ENCODE measurements at regions not wholly inside any gene's neighbourhood (a gene's known extent, or its start where the extent isn't known, plus 50 kb on each side); places are given as distances from the start of the nearest gene placed in this dataset.

DNA sequence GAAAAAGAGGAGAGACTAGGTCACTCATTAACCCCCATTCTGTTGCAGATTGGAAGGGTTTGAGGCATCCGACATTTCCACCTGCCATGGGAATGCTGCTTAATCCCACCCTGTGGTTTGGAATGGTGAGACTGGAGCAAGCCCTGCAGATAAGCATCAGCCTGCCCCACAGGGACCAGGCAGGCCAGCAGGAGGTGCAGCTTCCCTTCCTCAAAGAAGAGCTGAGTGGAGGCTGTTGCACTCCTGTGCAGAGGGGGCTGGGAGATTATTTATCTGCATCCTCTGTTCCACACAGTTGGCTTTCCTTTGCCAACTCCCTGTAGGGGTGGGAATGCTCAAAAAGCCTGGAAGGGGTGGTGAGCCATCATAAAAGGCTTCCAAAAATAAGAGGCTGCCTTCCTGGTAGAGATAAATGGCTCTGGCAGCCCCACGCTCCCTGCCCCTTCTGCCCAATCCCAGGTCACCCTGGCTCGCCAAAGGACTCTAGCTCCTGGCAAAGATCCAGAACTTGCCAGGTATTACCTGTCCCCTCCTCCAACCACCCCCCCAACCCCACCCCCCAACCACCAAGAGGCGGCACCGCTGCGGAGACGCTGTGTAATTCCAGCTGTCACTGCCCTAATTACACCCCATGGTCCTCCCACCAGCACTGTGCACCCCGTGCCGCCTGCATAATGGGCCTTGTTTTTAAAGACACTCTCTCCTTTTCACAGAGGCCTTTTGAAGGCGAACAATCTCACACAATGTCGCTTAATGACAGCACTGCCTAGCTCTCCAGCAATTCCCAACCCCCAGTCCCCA lies 83.0 kb upstream of the ZC3H12A start:
- peaks cover 37% of the 10 kb centered on the region for H3K27me3 ChIP-seq
- no peaks in the 10 kb centered on the region for H3K4me1 ChIP-seq
- H3K36me3 ChIP-seq = no peaks in the 10 kb centered on the region
- no peak overlapping the region for H3K27ac ChIP-seq
- DNase-seq = peak; percentile 12 to 18
- H3K9me3 ChIP-seq (replicated peaks) = no peaks in the 10 kb centered on the region
- no peak overlapping the region for H3K4me3 ChIP-seq

GRCh38 chr1:37392051-37392450 lies 82.3 kb upstream of the ZC3H12A start:
- H3K27ac ChIP-seq = no peak overlapping the region
- no peaks in the 10 kb centered on the region for H3K36me3 ChIP-seq
- H3K4me1 ChIP-seq = no peaks in the 10 kb centered on the region

DNA sequence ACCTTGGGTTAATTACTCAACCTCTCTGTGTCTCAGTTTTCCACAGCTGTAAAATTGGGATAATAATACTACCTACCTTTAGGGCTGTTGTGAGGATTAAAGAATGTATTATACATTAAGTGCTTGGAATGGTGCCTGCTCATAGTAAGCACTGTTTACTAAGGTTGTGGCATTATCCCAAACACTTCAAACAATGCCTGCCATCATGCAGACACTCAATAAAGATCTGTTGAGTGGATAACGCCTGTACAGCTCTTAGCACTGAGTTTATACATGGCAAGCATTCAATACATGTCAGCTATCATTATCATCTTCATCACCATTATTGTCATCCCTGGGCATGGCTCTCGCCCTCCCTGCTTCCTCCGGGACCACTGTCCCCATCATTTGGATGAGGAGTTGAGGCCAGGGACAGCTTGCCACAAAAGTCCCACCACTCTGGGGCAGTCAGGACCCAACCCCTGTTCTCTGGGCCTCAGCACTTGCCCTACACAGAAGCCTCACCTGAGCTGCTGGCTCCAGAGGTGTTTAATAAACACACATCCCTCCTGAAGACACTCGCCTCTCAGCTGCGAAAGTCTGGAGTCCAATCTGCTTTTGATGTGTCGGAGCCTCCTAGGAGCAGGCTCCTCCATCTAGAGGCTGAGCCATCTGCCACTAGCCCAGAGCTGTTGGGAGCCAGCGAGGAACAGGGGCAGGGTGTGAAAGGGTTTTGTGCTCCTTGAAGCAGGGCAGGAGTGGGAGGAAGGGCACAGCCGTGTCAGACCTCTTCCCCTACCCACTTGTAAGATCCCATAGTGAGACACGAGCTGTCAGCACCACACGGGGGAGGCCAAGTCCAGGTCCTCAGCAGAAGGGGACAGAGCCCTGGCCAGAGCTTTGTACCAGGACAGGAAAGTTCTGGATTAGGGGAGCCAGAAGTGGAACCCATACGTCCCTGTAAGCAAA lies 80.9 kb upstream of the ZC3H12A start:
- peaks cover 29% of the 10 kb centered on the region for H3K27me3 ChIP-seq
- no peaks in the 10 kb centered on the region for H3K36me3 ChIP-seq
- no peak for DNase-seq
- no peaks in the 10 kb centered on the region for H3K4me1 ChIP-seq
- H3K27ac ChIP-seq = no peak overlapping the region
- no peaks in the 10 kb centered on the region for H3K9me3 ChIP-seq (replicated peaks)
- H3K4me3 ChIP-seq = no peak overlapping the region

More at GRCh38 chr1:37392051-37392450, 82.3 kb upstream of the ZC3H12A start:
- Histone ChIP-seq H3K27me3 (peaks cover 36% of the 10 kb centered on the region), H3K4me3 (no peak overlapping the region), H3K9me3 (replicated peaks) (no peaks in the 10 kb centered on the region)
- DNase-seq = no peak

- no peak for DNase-seq
- H3K9me3 ChIP-seq (replicated peaks) = no peaks in the 10 kb centered on the region
- H3K36me3 ChIP-seq = no peaks in the 10 kb centered on the region
- no peaks in the 10 kb centered on the region for H3K4me1 ChIP-seq
- no peak overlapping the region for H3K27ac ChIP-seq
- no peak overlapping the region for H3K4me3 ChIP-seq
- peaks cover 25% of the 10 kb centered on the region for H3K27me3 ChIP-seq
Observed at GRCh38 chr1:37394574-37395464, 79.6 kb upstream of the ZC3H12A start.

DNA sequence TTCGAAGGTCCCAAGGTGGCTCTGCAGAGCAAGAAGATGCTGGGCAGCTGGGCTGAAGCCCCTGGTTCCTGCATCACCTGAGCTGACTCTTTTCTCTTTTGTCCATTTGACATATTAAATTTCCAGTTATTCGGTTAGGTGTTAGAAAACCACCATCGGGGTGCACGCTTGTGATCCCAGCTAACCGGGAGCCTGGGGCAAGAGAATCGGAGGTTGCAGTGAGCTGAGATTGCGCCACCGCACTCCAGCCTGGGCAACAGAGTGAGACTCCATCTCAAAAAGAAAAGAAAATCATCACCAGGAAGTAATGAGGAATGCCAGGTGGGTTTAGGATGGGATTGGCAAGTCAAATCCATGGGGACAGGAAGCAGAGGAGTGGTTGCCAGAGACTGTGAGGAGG lies 76.3 kb upstream of the ZC3H12A start:
- peaks cover 26% of the 10 kb centered on the region for H3K27me3 ChIP-seq
- no peaks in the 10 kb centered on the region for H3K9me3 ChIP-seq (replicated peaks)
- no peak overlapping the region for H3K27ac ChIP-seq
- no peaks in the 10 kb centered on the region for H3K36me3 ChIP-seq
- no peaks in the 10 kb centered on the region for H3K4me1 ChIP-seq
- H3K4me3 ChIP-seq = no peak overlapping the region
- DNase-seq = no peak

DNA sequence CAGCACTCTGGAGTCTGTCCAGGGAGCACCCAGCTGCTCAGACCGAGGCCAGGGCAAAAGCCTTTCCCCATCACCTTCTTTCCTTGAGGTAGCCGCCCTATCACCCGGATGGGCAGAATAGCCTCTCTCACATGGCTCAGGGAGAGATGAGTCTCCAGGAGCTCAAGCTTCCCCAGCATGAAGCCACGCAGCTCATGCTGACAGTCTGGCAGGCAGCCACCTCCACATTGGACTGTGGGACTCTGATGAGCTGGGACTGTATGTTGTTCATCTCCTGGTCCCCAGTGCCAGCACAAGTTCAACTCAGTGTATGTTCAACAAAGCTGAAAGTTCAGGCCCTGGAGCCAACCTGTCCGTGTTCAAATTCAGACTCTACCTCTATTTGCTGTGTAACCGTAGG lies 75.2 kb upstream of the ZC3H12A start:
- no peaks in the 10 kb centered on the region for H3K4me1 ChIP-seq
- no peak overlapping the region for H3K4me3 ChIP-seq
- H3K36me3 ChIP-seq = no peaks in the 10 kb centered on the region
- no peaks in the 10 kb centered on the region for H3K9me3 ChIP-seq (replicated peaks)
- H3K27ac ChIP-seq = no peak overlapping the region
- peaks cover 26% of the 10 kb centered on the region for H3K27me3 ChIP-seq
- no peak for DNase-seq

DNA sequence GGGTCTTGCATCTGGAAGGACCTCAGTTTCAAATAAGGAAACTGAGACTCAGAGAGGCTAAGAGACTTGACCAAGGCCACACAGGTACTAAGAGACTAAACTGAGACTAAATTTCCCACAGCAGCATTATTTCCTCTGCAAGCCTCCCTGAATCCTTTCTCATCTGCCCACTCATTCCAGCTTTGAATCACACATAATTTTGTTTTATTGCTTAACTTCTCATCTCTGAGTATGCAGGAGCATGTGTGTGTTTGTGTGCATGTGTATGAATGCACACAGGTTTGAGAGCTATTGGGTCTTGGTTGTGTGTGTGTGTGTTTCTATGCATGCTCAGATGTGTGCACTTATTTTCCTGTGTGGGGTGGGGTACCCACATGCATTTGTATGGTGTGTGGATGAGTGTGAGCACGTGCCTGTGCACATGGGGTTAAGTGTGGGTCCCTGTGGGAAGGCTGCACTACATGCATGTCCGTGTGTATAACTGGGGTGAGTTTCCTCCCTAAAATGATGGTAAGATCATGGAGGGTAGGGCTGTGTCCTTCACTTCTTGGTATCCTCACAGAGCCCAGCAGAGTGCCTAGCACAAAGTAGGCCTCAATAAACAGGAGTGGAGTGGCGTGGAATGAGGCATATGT lies 74.4 kb upstream of the ZC3H12A start:
- H3K36me3 ChIP-seq = no peaks in the 10 kb centered on the region
- H3K27me3 ChIP-seq = peaks cover 26% of the 10 kb centered on the region
- no peak overlapping the region for H3K4me3 ChIP-seq
- no peak overlapping the region for H3K27ac ChIP-seq
- no peaks in the 10 kb centered on the region for H3K9me3 ChIP-seq (replicated peaks)
- no peaks in the 10 kb centered on the region for H3K4me1 ChIP-seq
- no peak for DNase-seq

DNA sequence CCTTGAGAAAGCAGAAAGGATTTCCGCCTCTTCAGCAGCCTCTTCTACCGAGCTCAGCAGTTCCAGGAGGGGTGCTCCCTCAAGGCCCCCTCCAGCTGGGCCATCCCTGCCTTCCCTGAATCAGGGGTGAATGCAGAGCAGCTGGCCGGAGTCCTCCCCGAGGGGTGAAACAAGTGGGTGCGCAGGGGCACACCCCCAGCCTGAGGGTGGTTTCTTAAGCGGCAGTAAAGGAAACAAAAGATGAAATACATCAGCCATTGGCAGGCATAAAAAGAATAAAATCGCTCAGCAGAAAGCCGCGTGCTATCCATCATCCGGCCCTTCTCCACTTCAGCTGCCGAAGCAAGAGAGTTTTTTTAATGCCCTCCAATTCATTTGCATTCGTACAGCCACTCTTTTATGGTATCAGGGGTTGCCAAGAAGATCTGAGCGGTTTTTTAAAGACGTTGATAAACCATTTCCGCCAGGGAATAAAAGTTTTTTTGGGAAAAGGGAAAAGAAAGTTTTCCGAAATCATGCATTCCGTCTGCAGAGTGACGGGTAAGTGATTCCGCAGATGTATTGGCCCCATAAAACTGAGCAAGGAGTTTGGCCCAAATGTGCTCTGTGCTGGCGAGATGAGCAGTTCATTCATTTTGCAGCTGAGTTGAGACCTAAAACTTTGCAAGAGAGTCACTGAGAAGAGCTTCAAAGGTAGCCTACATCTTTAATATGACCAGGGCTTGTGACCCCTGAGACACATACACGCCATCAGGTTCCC lies 73.7 kb upstream of the ZC3H12A start:
- Histone ChIP-seq H3K9me3 (replicated peaks) (no peaks in the 10 kb centered on the region), H3K4me3 (no peak overlapping the region), H3K36me3 (no peaks in the 10 kb centered on the region), H3K27ac (no peak overlapping the region), H3K27me3 (peaks cover 26% of the 10 kb centered on the region), H3K4me1 (no peaks in the 10 kb centered on the region)
- no peak for DNase-seq

DNA sequence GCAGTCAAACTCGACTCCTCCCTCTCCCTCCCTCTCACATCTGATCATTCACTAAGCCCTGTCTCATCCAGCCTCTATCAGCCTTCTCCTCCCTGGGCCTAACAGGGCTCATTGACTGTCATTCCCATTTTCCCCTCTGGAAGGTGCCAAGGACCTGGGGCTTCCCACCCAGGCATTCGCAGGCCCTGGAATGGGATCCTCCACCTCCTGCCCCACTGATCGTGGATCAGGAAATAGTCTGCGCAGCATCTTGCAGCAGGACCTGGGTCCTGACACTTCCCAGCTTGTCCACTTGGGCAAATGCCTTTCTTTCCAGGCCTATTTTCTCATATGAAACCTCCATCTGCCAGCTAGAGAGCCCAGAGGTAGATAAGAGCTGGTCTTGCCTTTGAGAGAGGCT lies 71.2 kb upstream of the ZC3H12A start:
- peaks cover 19% of the 10 kb centered on the region for H3K27me3 ChIP-seq
- H3K36me3 ChIP-seq = no peaks in the 10 kb centered on the region
- H3K9me3 ChIP-seq (replicated peaks) = no peaks in the 10 kb centered on the region
- no peak for DNase-seq
- no peaks in the 10 kb centered on the region for H3K4me1 ChIP-seq
- H3K27ac ChIP-seq = no peak overlapping the region
- H3K4me3 ChIP-seq = no peak overlapping the region

DNA sequence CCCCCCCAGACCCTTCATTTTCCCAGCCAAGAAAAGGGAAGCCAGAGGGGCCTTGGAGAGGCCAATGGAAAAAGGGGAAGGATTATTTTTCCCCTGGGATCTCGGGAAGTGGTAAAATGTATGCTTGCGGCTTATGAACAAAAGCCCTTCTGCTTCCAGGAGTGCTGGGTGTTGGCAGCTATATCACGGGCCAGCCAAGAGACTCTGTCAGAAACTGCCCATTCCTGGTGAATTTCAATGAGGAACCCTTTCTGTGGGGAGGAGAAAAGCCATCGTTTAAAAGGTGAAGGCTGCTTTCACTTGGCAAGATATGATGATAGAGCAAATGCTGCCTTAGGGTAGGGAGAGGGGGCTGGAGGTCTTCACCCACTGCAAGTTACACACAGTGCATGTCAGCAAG lies 69.7 kb upstream of the ZC3H12A start:
- H3K27me3 ChIP-seq = peaks cover 13% of the 10 kb centered on the region; the same call in 1 of the 2 replicates
- H3K27ac ChIP-seq = no peak overlapping the region
- H3K4me1 ChIP-seq = no peaks in the 10 kb centered on the region
- H3K4me3 ChIP-seq = no peak overlapping the region
- no peaks in the 10 kb centered on the region; the same call in 1 of the 2 replicates for H3K9me3 ChIP-seq (replicated peaks)
- H3K36me3 ChIP-seq = no peaks in the 10 kb centered on the region
- no peak for DNase-seq

- no peak overlapping the region for H3K27ac ChIP-seq
- H3K4me1 ChIP-seq = no peaks in the 10 kb centered on the region
- H3K4me3 ChIP-seq = no peak overlapping the region
- no peaks in the 10 kb centered on the region; the same call in 1 of the 2 replicates for H3K9me3 ChIP-seq (replicated peaks)
- DNase-seq = no peak
- no peaks in the 10 kb centered on the region for H3K36me3 ChIP-seq
- H3K27me3 ChIP-seq = no peaks in the 10 kb centered on the region
Observed at GRCh38 chr1:37410105-37410504, 64.3 kb upstream of the ZC3H12A start.

GRCh38 chr1:37410815-37411214 lies 63.6 kb upstream of the ZC3H12A start:
- Histone ChIP-seq H3K4me3 (no peak overlapping the region), H3K36me3 (no peaks in the 10 kb centered on the region), H3K27ac (no peak overlapping the region), H3K27me3 (no peaks in the 10 kb centered on the region), H3K9me3 (replicated peaks) (no peaks in the 10 kb centered on the region; the same call in 1 of the 2 replicates), H3K4me1 (no peaks in the 10 kb centered on the region)
- DNase-seq = peak; percentile 73 to 77

- no peaks in the 10 kb centered on the region for H3K9me3 ChIP-seq (replicated peaks)
- H3K36me3 ChIP-seq = no peaks in the 10 kb centered on the region
- H3K4me3 ChIP-seq = no peak overlapping the region
- peaks cover 2% of the 10 kb centered on the region; the same call in 1 of the 2 replicates for H3K27me3 ChIP-seq
- no peak for DNase-seq
- no peaks in the 10 kb centered on the region for H3K4me1 ChIP-seq
- no peak overlapping the region for H3K27ac ChIP-seq
Observed at GRCh38 chr1:37415611-37416244, 58.7 kb upstream of the ZC3H12A start.

All from SJCRH30 (cell line).